Gastrocnemius medialis (tissue), 4 donors: ENCODE measurements at regions not wholly inside any gene's neighbourhood (a gene's known extent, or its start where the extent isn't known, plus 50 kb on each side); places are given as distances from the start of the nearest gene placed in this dataset.

Experiments
- ATAC-seq, 2 donors: fragments of 150-250 bp; one replicate each; pipeline ENCODE4 v1.9.1; 2016
- DNase-seq, 2 donors: peaks; one replicate each; pipeline ENCODE4 v3.0.0-alpha.2; 2019
- H3K27ac ChIP-seq, 4 donors: fragments of 200-600 bp; sonication (generic); 1 replicate in 1 of 4; 2 replicates in 3 of 4; pipeline ENCODE4 v1.5.1; 2016 to 2018; ENCODE audit warnings: mild to moderate bottlenecking in 2 of 4, moderate library complexity in 1 of 4
- H3K27me3 ChIP-seq, 3 donors: fragments of 200-600 bp; sonication (generic) in 2 of 3; 1 replicate in 1 of 3; 2 replicates in 2 of 3; pipeline versions ENCODE4 v1.5.1 to v1.6.0; 2016 to 2019; ENCODE audit warnings: mild to moderate bottlenecking in 1 of 3, moderate library complexity in 1 of 3
- H3K36me3 ChIP-seq, 2 donors: fragments of 200-600 bp; sonication (generic) in 1 of 2; one replicate each; pipeline ENCODE4 v1.5.1; 2017 to 2018
- H3K4me1 ChIP-seq, 2 donors: fragments of 200-600 bp; sonication (generic) in 1 of 2; one replicate each; pipeline ENCODE4 v1.5.1; 2016 to 2017; ENCODE audit warnings: mild to moderate bottlenecking in 2 of 2
- H3K4me3 ChIP-seq, 4 donors: fragments of 200-600 bp; sonication (generic) in 3 of 4; 1 replicate in 1 of 4; 2 replicates in 3 of 4; pipeline ENCODE4 v1.5.1; 2016 to 2019; ENCODE audit warnings: mild to moderate bottlenecking in 2 of 4
- H3K9me3 ChIP-seq, 3 donors: fragments of 200-600 bp; sonication (generic) in 2 of 3; 1 replicate in 1 of 3; 2 replicates in 2 of 3; pipeline ENCODE4 v1.5.1; 2016 to 2019
- POLR2A ChIP-seq, 2 donors: fragments of 450-650 bp; IDR thresholded peaks; one replicate each; pipeline ENCODE4 v1.6.1; 2017; ENCODE audit warnings: antibody characterized with exemption in 2 of 2, mild to moderate bottlenecking in 2 of 2, moderate library complexity in 2 of 2
- in situ Hi-C, 4 donors: fragments of 200-750 bp; cut with MboI; loops; one replicate each; pipeline versions ENCODE4 v1.15.0 to v1.8.0; 2017; ENCODE audit warnings: low sequenced_read_pairs in 4 of 4
- intact Hi-C: fragments of 100-400 bp; cut with DNase I; formaldehyde crosslinking; loops from one replicate; pipeline ENCODE4 v1.15.1; 2023; ENCODE audit warnings: low total_unique reads
- TF ChIP-seq, protein P1 (sequence below), 5 experiments: fragments of 450-650 bp in 3 of 5; fragments of 200-600 bp in 2 of 5; sonication (generic) in 2 of 5; IDR thresholded peaks in 4 of 5; conservative IDR thresholded peaks in 1 of 5; 1 replicate in 4 of 5; 2 replicates in 1 of 5; pipeline ENCODE4 v1.5.1; 2016 to 2019; ENCODE audit warnings: antibody characterized with exemption in 5 of 5, mild to moderate bottlenecking in 3 of 5, moderate library complexity in 3 of 5

DNA sequence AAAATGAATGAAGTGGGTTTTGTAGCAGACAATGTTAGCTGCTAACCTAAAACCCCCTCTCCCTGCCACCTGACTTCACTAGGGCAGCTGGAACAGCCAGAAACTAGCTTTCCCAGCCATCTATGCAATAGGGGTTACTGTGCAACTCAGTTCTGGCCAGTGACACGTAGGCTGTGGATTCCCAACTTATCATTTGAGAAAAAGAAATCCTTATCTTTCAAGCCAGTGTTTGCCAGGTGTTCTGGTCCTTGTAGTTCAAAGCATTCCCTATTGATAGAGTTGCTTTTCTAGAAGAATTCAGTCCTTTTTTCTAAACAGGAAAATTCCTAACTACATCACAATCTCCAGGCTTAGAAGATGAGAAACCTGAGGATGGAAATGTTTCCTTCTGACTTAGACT is 144.5 kb upstream of the ELAC2 start:
- Histone ChIP-seq H3K9me3 (no peaks in the 10 kb centered on the region), H3K4me1 (no peaks in the 10 kb centered on the region), H3K4me3 (no peak overlapping the region), H3K27ac (no peak overlapping the region), H3K36me3 (no peaks in the 10 kb centered on the region), H3K27me3 (no peaks in the 10 kb centered on the region)
- TF ChIP-seq POLR2A (IDR thresholded peaks at IDR 0.05): no peak
- TF ChIP-seq, protein P1, sequence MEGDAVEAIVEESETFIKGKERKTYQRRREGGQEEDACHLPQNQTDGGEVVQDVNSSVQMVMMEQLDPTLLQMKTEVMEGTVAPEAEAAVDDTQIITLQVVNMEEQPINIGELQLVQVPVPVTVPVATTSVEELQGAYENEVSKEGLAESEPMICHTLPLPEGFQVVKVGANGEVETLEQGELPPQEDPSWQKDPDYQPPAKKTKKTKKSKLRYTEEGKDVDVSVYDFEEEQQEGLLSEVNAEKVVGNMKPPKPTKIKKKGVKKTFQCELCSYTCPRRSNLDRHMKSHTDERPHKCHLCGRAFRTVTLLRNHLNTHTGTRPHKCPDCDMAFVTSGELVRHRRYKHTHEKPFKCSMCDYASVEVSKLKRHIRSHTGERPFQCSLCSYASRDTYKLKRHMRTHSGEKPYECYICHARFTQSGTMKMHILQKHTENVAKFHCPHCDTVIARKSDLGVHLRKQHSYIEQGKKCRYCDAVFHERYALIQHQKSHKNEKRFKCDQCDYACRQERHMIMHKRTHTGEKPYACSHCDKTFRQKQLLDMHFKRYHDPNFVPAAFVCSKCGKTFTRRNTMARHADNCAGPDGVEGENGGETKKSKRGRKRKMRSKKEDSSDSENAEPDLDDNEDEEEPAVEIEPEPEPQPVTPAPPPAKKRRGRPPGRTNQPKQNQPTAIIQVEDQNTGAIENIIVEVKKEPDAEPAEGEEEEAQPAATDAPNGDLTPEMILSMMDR (IDR thresholded peaks at IDR 0.05 in 4 of 5, conservative IDR thresholded peaks at IDR 0.05 in 1 of 5): no peak
- no peak for ATAC-seq
- in situ Hi-C loops: no loop called here
- intact Hi-C loops: no loop called here
- no peak for DNase-seq

GRCh38 chr17:13160790-13161189 is 143.0 kb upstream of the ELAC2 start:
- intact Hi-C loops (no loop called here), in situ Hi-C loops (no loop called here)
- no peaks in the 10 kb centered on the region for H3K36me3 ChIP-seq
- H3K4me1 ChIP-seq: no peaks in the 10 kb centered on the region
- ATAC-seq (no peak), DNase-seq (no peak)
- H3K9me3 ChIP-seq: no peaks in the 10 kb centered on the region
- no peak for TF ChIP-seq POLR2A (IDR thresholded peaks at IDR 0.05)
- TF ChIP-seq, protein P1 (IDR thresholded peaks at IDR 0.05 in 4 of 5, conservative IDR thresholded peaks at IDR 0.05 in 1 of 5): no peak
- H3K27me3 ChIP-seq: no peaks in the 10 kb centered on the region
- no peak overlapping the region for H3K4me3 ChIP-seq
- no peak overlapping the region for H3K27ac ChIP-seq

DNA sequence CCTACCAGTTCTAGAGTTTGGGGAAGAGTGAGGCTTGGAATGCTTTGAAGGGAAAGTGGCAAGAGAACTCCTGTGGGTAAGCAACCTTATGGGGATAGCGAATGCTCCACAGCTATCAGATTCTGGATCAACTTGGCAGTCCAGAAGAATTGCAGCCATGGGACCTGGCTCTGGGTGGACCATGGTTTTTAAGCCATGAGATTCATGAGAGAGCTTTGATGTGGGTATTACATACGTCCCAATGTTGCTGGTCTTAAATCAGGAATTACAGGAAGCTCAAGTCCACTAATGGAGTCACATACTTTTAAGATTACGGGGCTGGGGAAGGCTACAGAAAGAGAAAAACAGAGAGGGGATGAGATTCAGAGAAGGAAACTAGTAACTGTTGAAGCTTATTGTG is 142.5 kb upstream of the ELAC2 start:
- in situ Hi-C loops: no loop called here

DNA sequence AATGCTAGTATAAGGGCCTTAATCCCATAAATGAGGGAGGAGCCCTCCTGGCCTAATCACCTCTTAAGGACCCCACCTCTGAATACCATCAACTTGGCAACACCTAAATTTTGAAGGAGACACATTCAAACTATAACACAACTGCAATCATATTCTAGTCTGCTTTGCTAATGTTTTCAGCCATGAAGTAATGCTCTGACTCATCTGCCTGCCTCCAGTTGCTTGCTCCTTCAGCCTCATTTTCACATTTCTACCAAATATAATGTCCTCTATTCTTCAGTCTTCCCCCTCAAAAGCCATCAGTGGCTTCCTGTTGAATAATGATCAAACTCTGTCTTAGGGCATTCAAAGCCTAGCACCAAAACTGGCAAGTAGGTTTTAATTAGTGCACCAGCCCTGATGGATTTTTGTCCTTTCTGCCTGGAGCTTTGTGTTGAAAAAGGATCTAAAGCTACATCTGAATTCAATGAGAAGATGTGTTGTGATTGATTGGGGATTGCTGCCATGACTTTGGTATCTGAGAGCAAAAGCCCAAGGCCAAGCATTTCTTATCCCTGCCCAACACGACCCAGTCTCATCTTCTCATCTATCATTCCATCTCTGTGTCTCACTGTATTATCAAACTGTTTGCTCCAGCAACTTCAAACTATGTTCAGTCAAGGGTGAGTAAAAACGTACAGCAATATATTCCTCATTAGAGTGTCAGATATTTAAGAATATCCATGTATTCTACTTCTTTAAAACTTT is 140.8 kb upstream of the ELAC2 start:
- Histone ChIP-seq H3K36me3 (no peaks in the 10 kb centered on the region), H3K4me3 (no peak overlapping the region), H3K27me3 (no peaks in the 10 kb centered on the region), H3K27ac (no peak overlapping the region), H3K4me1 (no peaks in the 10 kb centered on the region), H3K9me3 (no peaks in the 10 kb centered on the region)
- TF ChIP-seq, protein P1 (IDR thresholded peaks at IDR 0.05 in 4 of 5, conservative IDR thresholded peaks at IDR 0.05 in 1 of 5): no peak
- no peak for TF ChIP-seq POLR2A (IDR thresholded peaks at IDR 0.05)
- in situ Hi-C loops (no loop called here), intact Hi-C loops (no loop called here)
- ATAC-seq (no peak), DNase-seq (no peak)

More for the DNA sequence above, 142.5 kb upstream of the ELAC2 start:
- Histone ChIP-seq H3K4me3 (no peak overlapping the region), H3K4me1 (no peaks in the 10 kb centered on the region), H3K9me3 (no peaks in the 10 kb centered on the region), H3K36me3 (no peaks in the 10 kb centered on the region), H3K27ac (no peak overlapping the region), H3K27me3 (no peaks in the 10 kb centered on the region)
- DNase-seq (no peak), ATAC-seq (no peak)
- TF ChIP-seq POLR2A (IDR thresholded peaks at IDR 0.05): no peak
- TF ChIP-seq, protein P1 (IDR thresholded peaks at IDR 0.05 in 4 of 5, conservative IDR thresholded peaks at IDR 0.05 in 1 of 5): no peak
- intact Hi-C loops: no loop called here

DNA sequence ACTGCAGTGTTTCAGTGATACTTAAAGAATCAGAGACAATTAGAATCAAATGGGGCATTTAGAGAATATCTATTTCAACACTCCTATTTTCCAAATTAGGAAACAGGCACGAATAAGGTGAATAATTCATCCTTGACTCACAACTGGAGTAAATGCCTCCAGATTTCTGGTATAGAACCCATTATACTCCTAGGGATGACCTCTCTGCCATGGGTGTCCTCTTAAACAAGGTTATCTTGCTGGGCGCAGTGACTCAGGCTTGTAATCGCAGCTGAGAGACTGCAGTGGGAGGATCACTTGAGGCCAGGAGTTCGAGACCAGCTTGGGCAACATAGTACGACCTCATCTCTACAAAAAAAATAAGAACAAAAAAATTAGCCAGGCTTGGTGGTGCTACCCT is 139.8 kb upstream of the ELAC2 start:
- no peaks in the 10 kb centered on the region for H3K27me3 ChIP-seq
- H3K27ac ChIP-seq: no peak overlapping the region
- in situ Hi-C loops (no loop called here), intact Hi-C loops (no loop called here)
- TF ChIP-seq POLR2A (IDR thresholded peaks at IDR 0.05): no peak
- TF ChIP-seq, protein P1 (IDR thresholded peaks at IDR 0.05 in 4 of 5, conservative IDR thresholded peaks at IDR 0.05 in 1 of 5): no peak
- ATAC-seq: no peak
- H3K9me3 ChIP-seq: no peaks in the 10 kb centered on the region
- H3K4me1 ChIP-seq: no peaks in the 10 kb centered on the region
- H3K4me3 ChIP-seq: no peak overlapping the region
- no peaks in the 10 kb centered on the region for H3K36me3 ChIP-seq
- DNase-seq: no peak
